Stimulated activated CD4-positive, alpha-beta T cell treated with anti-CD3 and anti-CD28 coated beads, Interleukin-12 subunit alpha, Interleukin-12 subunit beta, amount 100 ng/mL, for 24 hours (primary cell): ENCODE measurements at regions not wholly inside any gene's neighbourhood (a gene's known extent, or its start where the extent isn't known, plus 50 kb on each side); places are given as distances from the start of the nearest gene placed in this dataset.
"Not testable (repeated sequence)": the region's sequence is repeated elsewhere in the genome, so short reads cannot be mapped to it uniquely, and the experiment has no call there.

ENCODE experiments used
- DNase-seq, 2 experiments: peaks; one replicate each; pipeline ENCODE4 v3.0.0-alpha.2; 2020; ENCODE audit warnings: low read depth in 2 of 2

DNA sequence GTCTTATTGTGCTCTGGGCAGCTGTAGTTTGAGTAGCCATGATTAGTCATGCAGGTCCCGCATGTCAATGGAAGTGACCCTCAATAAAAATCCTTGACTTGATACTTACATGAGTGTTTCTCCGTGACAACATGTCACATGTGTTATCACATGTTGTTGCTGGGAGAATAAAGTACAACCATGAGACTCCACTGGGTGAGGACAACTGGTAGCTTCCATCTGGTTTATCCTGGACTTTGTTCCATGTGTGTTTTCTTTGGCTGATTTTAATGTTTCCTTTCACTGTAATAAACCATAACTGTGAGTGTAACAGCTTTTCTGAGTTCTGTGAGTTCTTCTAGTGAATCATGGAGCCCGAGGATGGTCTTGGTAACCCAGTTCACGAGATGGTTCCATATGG, 63.1 kb upstream of the NDN start:
- DNase-seq = no peak

DNA sequence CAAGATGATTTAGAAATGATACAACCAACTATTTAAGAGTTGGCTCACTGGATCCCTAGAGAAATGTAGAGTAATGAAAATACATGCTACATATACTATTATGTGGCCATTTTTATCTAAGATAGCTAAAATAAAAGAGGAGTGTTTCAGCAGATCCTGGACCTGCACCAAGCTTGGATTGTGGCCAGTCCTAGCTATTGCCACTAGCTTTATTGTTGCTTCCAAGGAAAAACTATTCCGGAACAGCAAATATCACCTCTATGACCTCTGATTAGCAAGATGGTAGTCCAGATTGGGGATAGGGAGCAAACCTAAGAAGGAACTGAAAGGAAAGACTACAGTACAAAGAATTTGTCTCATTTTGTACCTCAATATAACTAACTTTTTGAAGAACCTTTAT, 63.7 kb upstream of the NDN start:
- no peak for DNase-seq

DNA sequence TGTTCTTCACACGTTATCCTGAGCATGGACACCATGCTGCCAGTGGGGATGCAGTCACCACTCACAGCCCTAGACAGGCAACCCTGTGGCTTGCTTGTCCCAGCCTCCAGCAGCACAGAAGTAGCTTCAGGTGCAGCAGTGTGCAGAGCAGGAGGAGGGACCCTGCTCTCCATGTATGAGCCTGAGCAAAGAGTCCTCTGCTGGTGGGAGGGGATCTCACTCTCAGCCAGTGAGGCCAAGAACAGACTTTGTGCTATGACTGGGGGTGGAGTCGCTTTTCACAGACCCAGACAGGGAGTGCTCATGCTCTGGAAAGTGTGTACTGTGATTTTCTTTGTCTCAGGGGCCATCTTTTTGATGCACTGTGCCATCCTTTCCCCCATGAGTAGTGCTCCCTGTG, 66.1 kb upstream of the NDN start:
- no peak for DNase-seq

DNA sequence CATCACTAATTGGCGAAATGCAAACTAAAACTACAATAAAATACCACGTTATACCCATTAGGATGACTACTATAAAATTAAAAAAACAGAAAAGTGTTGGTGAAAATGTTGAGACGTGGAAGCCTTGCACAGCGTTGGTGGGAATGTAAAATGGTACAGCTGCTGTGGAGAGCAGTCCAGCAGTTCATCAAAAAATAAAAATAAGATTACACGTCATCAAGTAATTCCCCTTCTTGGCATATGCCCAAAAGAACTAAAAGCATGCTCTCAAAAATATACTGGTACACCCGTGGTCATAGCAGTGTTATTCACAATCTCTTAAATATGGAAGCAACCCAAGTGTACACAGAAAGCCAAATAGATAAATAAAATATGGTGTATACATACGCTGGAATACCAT, 71.8 kb upstream of the NDN start:
- no peak for DNase-seq

DNA sequence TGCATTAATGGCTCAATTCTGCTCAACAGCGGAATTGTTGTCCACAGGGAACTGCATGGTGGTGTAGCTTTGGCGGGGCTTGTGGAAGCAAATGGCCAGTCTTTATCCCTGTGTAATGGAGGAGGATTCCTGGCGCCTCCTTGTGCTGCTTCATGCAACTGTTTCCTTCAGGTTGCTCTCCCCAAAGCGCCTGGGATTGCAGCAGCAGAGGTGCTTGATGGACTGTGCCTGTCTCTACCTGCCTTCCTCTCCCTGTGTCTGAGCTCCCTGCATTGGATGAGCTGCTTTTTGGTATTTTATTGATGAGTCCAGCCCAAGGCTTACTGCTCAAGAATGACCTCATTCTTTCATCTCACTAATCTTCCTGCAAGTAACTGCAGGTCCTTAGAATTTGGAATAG, 72.9 kb upstream of the NDN start:
- no peak for DNase-seq

DNA sequence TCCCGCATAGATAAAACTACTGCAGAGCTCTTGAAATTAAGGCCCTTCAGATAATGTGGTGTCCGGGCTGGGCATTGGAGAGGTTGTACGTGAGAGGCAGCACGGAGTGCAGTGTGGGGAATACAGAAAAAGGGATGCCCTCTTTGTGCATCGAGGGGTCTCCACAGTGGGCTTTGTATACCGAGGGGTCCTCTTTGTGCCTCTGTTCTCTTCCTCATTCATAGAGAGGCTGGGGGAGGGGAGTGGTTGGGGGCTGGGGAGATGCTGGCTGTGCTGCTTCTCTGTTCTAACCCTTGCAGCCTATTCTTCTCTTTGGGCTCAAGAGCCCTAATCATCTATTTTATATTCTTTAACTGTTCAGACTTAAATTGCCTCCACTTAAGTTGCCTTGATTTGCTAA, 74.3 kb upstream of the NDN start:
- no peak for DNase-seq

DNA sequence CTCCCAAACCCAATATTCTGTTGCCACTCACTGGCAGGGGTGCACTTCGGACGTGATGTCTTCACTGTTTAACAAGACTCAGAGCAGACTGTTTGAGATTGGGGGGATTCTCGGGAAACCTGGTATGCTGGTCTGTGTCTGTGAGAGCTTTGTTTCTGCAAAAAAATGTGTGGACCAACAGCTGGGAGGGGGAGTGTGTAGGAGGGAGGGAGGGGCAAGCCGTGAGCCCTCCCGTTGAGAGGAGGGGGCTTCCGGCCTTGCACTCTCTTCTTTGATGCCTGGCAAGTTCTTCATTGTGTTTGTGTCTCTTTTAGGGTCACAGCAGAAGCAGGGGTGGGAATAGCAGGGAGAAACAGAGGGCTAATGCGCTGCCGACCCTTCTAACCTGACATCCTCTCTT, 74.9 kb upstream of the NDN start:
- DNase-seq = no peak

DNA sequence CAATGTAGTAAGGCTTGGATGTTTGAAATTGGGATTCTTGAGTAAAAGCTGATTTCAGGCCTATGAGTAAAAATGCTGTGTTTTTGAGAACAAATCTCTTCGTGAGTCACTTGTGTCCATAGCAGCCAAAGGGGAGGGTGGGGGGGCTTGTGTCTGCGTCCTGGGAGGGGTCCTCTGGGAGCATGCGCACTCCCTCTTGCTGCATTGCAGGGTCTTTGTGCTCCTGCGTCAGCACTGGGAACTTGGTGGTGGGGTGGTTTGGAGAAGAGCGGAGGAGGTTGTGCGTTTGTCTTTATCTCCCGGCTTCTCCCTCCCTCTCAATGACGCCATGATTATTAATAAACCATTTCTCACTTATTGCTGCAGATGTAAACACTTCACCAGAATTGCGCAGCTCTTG, 75.9 kb upstream of the NDN start:
- no peak for DNase-seq

DNA sequence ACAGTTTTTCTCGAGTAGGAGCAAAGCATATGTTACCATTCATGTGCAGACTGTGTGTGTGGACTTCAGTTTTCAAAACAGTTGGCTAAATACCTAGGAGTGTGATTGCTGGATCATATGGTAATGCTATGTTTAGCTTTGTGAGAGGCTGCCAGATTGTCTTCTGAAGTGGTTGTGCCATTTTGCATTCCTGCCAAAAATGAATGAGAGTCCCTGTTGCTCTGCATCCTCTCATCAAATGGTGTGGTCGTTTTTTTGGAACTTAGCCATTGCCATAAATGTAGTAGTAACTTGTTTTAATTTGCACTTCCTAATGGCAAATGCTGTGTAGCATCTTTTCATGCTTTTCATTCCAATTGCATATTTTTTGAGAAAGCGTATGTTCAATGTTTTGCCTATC, 77.2 kb upstream of the NDN start:
- DNase-seq = no peak

DNA sequence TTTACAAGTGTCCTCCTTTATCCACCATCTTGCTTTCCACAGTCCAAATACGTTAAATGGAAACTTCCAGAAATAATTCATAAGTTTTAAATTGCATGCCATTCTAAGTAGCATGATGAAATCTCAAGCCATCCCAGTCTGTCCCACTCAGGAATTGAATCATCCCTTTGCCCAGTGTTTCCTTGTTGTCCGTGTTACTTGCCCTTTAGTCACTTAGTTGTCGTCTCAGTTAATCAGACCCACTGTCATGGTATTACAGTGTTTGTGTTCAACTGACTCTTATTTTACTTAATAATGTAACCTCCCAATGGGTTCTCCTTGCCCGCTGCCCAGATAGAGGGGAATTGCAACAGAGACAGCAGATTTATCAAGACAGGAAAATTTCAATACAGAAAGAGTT, 77.6 kb upstream of the NDN start:
- no peak for DNase-seq

DNA sequence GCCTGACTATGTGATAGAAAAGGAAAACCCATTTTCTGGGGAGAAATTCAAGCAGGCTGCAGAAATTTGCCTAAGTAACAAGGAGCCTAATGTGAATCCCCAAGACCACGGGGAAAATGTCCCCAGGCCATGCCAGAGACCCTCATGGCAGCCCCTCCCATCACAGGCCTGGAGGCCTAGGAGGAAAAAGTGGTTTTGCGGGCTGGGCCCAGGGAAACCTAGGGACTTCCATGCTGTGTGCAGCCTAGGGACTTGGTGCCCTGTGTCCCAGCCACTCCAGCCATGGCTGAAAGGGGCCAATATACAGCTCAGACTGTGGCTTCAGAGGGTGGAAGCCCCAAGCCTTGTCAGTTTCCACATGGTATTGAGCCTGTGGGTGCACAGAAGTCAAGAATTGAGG, 79.7 kb upstream of the NDN start:
- DNase-seq = not testable (repeated sequence)

DNA sequence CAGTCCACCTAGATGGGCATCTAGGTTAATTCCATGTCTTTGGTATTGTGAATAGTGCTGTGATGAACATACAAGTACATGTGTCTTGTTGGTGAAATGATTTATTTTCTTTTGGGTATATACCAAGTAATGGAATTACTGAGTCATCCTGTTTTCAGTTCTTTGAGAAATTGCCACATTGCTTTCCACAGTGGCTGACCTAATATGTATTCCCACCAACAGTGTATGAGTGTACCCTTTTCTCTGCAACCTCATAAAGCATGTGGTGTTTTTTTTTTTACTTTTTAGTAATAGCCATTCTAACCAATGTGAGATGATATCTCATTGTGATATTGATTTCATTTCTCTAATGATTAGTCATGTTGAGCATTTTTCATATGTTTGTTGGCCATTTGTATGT, 86.0 kb upstream of the NDN start:
- DNase-seq = no peak

DNA sequence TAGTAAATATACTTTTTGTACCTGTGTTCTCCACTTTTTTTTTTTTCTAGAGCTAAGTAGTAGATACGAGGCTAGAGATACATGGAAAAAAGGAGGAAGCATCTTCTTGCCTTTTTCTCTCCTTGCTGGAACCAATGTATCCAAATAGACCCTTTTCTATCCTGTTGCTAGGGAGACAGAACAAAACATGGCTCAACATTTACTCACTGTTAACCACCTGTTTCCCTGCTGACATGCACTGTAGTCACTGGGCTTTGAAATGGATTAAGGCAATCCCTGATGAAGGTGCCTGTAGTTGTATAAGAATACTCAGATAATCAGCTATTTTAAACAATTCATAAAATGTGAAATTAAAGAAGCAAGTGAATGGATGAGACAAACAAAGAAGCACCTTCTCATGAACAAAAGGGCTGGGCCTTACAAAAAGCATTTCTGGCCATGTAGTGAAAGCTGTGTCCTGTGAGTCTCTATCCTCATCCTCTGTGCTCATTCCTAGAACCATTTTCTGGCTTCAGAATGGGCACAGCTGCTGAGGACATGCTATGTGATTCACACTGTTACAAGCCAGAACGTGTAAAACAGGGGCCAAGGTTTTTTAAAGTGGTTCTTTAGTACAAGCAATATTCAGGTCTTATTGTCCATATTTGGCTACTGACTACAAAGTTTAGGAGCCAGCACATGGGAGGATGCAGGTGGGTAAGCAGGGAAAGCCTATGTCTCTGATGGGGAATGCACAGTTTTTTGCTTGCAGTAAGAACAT, 100.4 kb upstream of the NDN start:
- no peak for DNase-seq

DNA sequence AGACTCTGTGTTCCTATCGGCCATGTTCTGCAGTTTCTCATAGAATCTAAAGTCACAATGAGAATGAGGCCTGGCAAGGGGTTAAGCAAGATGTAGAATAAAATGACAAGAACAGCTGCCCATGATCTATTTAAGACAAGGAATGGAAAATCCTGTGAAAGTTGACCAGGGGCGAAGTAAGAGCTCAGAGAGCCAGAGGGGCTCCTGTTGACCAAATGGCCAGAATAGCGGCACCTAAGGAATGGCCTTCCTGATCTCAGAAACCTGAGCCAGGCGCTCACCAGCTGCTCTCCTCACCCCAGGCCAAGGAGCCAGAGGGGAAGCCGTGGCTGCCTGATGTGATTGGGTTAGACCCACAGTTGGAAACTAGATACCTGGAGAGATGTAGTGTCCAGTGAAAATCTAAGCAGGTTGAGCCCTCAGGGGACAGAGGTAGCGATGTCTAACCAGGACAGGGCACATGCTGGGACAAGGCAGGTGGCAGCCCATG, 106.1 kb upstream of the NDN start:
- DNase-seq = no peak

DNA sequence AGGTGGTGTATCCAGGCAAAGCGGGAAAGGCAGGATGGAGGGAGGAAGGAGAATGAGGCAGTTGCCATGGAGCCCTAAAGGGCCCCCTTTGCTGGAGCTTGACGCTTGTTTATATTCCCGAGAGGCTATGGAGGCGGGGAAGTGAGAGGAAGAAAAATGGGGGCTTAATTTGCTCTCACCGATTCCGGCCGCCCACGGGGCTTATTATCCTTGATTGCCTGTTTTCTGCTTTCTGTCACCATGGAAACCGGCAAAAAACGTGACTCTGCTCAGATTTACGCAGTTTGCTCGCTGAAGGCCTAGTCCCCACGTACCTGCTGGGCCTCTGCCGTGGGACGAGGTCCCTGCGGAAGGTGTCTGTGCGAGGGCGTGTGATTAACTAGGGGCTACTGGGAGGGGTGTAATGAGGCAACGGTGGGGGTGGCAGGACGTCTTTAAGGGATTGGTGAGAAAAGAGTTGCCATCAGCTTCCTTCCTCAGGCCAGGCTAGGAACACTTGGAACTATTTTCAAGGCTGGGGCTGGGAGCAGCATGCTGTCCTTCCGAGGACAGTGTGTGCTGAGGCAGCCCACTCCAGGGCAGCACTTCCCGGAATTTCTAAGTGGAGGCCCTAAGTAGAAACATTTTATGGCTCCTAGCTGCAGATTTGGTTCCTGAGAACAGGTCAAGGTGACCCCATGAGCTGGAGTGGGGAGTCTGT, 110.8 kb upstream of the NDN start:
- no peak for DNase-seq

DNA sequence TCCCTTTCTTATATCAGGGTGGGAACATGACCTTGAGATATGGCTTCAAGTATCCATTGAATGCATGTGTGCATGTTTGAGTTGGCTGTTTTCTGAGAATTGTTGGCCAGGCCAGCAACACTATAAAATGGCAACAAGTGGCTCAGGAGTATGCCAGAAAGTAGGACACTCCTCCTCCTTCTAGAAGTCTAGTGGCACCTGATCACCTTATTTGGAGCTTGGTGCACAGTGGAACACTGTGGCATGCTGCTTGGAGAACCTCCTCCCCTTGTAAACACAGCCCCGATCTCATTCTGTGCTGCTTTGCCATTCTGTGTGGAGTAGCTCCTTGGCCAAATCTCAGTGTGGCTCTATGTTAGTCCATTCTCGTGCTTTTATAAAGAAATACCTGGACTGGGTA, 114.8 kb upstream of the NDN start:
- no peak for DNase-seq

DNA sequence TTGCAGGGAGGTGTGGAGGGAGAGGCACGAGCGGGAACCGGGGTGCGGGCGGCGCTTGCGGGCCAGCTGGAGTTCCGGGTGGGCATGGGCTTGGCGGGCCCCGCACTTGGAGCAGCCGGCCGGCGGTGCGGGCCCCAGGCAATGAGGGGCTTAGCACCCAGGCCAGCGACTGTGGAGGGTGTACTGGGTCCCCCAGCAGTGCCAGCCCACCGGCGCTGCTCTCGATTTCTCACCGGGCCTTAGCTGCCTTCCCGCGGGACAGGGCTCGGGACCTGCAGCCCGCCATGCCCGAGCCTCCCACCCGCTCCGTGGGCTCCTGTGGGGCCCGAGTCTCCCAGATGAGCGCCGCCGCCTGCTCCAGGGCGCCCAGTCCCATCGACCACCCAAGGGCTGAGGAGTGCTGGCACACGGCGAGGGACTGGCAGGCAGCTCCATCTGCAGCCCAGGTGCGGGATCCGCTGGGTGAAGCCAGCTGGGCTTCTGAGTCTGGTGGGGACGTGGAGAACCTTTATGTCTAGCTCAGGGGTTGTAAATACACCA, 115.9 kb upstream of the NDN start:
- DNase-seq = not testable (repeated sequence)

DNA sequence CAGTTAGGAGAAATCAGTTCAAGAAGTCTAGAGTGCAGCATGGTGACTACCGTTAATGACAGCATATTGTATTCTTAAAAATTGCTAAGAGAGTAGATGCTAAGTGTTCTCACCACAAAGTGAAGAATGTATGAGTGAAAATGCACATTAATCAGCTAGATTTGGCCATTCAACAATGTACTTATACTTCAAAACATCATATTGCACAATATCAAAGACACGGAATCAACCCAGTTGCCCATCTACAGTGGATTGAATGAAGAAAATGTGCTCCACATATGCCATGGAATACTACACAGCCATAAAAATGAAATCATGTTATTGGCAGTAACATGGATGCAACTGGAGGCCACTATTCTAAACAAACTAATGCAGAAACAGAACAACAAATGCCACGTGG, 119.9 kb upstream of the NDN start:
- DNase-seq = no peak

DNA sequence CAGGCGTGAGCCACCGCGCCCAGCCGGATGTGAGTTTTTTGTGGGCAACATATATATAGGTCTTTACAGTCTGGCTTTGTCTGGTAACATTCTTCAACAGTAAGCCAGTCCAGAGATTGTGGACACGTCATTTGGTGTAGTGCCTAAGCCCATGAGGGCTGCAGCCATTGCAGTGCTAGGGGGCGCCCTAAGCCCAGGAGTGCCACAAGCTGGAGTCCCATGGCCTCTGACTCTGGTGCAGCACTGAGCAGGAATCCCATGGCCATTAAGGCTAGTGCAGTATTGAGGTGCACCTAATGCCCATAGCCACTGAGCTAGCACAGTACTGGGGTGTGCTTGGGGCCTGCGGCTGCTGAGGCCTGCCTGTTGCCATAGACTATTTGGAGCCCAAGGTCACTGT, 136.4 kb upstream of the NDN start:
- no peak for DNase-seq

DNA sequence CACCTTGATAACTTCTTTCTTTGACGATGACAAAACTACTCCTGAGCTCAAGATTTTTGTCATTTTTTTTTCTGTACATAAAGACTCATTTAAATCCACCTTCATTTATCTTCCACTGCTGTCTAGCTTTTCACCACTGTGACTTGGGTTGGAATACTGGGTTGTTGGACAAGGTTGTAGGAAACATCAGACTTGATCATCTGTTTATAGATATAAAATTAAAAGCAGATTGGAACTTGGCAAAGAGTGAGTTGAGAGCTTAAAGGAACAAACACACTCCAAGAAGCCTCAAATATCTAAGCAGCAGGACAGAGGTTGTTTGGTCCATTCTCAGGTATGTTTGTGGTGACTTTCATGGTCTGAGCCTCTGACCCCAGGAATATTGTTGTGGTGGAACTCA, 141.7 kb upstream of the NDN start:
- no peak for DNase-seq

DNA sequence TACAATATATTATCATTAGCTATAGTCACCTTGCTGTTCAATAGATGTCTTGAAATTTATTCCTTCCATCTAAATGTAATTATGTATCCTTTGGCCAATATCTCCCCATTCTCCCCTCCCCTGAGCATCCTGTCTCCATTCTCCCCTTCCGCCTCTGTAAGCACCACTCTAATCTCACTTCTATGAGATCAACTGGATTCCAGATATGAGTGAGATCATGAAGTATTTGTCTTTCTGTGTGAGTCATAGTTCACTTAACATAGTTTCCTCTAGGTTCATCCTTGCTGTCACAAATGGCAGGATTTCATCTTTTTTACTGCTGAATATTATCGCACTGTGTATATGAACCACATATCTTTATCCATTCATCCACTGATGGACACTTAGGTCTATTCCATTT, 148.8 kb upstream of the NDN start:
- DNase-seq = no peak

DNA sequence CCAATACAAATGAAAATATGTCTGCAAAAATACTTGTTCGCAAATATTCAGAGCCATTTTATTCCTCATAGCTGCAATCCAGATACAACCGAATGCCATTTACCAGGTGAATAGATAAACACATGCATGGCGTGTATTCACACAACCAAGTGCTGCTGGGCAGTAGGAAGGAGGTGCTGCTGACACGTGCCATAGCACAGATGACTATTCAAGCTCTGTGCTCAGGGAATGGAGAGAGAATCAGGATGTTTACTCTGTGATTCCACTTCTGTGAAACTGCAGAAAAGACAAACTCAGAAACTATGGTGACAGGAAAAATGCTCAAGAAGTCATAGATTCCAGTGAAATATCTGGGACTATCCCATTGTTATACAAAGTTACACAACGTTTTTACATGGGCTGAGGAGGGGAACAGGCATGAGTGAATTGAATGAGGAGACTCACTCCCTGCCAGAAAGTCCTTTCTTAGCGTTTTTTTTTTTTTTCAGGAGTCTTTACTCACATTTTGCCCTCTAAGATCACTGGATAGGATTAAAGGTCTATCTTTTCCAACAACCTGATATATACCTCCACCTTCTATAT, 152.9 kb upstream of the NDN start:
- no peak for DNase-seq

DNA sequence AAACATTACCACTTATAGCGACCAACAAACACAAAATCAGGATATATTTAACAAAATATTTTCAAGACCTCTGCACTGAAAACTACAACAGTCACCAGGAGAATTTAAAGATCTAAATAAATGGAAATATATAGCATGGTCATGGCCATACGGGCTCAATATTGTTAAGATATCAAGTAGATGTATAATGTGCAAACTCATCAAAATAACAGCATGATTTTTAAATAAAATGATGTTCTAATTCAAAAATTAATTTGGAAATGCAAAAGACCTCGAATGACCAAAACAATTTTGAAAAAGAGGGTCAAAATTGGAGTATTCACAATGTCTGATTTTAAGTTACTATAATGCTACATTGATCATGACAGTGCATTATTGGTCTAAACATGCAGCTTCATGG, 159.1 kb upstream of the NDN start:
- no peak for DNase-seq
